ENCODE measurements at regions not wholly inside any gene's neighbourhood (a gene's known extent, or its start where the extent isn't known, plus 50 kb on each side); places are given as distances from the start of the nearest gene placed in this dataset.

DNA sequence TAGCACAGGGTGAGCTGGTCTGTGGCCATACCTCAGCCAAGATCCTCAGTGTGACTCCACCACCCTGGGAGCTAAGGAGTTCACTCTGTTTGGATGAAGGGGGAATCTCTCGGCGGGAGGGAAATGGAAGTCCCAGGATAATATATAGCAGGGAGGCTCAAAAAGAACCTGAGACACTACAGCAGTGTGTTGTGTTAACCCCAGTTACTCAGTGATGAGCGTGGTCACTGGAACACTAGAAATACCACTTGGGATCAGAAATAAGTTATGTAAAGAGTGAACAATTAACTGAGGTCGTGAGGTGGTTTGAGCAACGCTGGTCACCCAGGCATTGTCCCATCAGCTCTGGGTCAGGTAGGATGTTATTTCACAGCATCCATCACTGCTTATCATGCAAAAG is 59.3 kb upstream of the ADAMTS16 start:
- TF ChIP-seq TCF12 (IDR thresholded peaks at IDR 0.05; ENCODE audit: low read depth) (no peak), RAD21 (IDR thresholded peaks at IDR 0.05; ENCODE audit: low read depth) (no peak), YY1 (IDR thresholded peaks at IDR 0.05; ENCODE audit: low read depth) (no peak), CEBPB (IDR thresholded peaks at IDR 0.05) (no peak)
- TF ChIP-seq, protein P1, sequence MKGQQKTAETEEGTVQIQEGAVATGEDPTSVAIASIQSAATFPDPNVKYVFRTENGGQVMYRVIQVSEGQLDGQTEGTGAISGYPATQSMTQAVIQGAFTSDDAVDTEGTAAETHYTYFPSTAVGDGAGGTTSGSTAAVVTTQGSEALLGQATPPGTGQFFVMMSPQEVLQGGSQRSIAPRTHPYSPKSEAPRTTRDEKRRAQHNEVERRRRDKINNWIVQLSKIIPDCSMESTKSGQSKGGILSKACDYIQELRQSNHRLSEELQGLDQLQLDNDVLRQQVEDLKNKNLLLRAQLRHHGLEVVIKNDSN (IDR thresholded peaks at IDR 0.05): no peak
- TF ChIP-seq, protein P2, sequence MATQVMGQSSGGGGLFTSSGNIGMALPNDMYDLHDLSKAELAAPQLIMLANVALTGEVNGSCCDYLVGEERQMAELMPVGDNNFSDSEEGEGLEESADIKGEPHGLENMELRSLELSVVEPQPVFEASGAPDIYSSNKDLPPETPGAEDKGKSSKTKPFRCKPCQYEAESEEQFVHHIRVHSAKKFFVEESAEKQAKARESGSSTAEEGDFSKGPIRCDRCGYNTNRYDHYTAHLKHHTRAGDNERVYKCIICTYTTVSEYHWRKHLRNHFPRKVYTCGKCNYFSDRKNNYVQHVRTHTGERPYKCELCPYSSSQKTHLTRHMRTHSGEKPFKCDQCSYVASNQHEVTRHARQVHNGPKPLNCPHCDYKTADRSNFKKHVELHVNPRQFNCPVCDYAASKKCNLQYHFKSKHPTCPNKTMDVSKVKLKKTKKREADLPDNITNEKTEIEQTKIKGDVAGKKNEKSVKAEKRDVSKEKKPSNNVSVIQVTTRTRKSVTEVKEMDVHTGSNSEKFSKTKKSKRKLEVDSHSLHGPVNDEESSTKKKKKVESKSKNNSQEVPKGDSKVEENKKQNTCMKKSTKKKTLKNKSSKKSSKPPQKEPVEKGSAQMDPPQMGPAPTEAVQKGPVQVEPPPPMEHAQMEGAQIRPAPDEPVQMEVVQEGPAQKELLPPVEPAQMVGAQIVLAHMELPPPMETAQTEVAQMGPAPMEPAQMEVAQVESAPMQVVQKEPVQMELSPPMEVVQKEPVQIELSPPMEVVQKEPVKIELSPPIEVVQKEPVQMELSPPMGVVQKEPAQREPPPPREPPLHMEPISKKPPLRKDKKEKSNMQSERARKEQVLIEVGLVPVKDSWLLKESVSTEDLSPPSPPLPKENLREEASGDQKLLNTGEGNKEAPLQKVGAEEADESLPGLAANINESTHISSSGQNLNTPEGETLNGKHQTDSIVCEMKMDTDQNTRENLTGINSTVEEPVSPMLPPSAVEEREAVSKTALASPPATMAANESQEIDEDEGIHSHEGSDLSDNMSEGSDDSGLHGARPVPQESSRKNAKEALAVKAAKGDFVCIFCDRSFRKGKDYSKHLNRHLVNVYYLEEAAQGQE (IDR thresholded peaks at IDR 0.05; ENCODE audit: low read depth): no peak

DNA sequence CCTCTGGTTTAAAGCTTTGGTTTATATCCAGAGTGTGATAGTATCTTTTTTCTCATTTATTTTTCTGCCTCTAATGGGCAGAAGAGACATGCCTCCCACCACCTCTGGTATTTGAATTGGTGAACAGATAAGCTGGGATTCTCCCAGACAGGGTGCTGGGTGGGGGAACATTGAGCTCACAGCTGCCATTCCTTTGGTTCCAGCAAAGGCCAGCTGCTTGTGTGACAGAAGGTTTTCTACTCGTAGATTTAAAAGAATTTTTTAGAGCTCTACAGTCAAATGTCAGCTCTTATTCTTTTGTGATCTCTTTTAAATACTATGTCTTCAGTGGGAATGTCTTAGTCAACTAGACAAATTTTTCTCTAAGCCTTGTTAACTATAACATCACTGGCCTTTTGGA is 54.7 kb upstream of the ADAMTS16 start:
- no peak for TF ChIP-seq YY1 (IDR thresholded peaks at IDR 0.05; ENCODE audit: low read depth)
- no peak for TF ChIP-seq EP300 (IDR thresholded peaks at IDR 0.05; ENCODE audit: borderline replicate concordance)
- no peak for TF ChIP-seq ZBTB7A (IDR thresholded peaks at IDR 0.05; ENCODE audit: low read depth)
- TF ChIP-seq TCF12 (IDR thresholded peaks at IDR 0.05; ENCODE audit: low read depth): no peak
- no peak for TF ChIP-seq TAF1 (IDR thresholded peaks at IDR 0.05; ENCODE audit: low read depth)
- no peak for TF ChIP-seq CREB1 (IDR thresholded peaks at IDR 0.05; ENCODE audit: low read depth)

DNA sequence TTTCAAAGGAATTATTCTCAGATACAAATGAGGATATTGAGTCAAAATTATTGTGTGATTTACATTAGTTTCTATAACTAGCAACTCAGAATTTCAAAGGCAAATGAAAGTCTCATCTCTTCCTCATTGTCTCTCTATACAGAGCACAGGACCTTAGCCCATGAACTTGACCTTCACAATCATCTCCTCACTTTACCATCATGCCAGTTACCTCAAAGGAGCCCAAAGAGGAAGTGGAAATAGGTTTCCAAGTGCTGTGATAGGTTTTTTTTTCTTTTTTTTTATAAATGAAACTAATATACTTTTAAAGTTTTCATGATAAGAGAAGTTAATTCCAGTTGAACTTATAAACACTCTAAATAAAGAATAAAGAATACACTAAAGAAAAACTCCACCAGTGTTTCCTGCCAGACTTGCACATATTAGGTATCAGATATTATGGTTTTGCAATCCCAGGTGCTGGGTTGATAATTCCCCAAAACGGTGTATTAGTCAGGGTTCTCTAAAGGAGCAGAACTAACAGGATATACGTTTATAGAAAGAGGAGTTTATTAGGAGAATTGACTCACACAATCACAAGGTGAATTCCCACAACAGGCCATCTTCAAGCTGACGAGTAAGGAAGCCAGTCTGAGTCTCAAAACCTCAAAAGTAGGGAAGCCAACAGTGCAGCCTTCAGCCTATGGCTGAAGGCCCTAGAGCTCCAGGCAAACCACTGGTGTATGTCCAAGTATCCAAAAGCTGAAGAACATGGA is 50.1 kb upstream of the ADAMTS16 start:
- TF ChIP-seq YY1 (IDR thresholded peaks at IDR 0.05; ENCODE audit: low read depth): no peak
- no peak for TF ChIP-seq CEBPB (IDR thresholded peaks at IDR 0.05)
- no peak for TF ChIP-seq CREB1 (IDR thresholded peaks at IDR 0.05; ENCODE audit: low read depth)
- TF ChIP-seq, protein P3, sequence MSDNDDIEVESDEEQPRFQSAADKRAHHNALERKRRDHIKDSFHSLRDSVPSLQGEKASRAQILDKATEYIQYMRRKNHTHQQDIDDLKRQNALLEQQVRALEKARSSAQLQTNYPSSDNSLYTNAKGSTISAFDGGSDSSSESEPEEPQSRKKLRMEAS (IDR thresholded peaks at IDR 0.05): no peak
- no peak for TF ChIP-seq FOXM1 (IDR thresholded peaks at IDR 0.05; ENCODE audit: borderline replicate concordance, low read depth)
- no peak for TF ChIP-seq TEAD4 (IDR thresholded peaks at IDR 0.05)
- TF ChIP-seq TCF12 (IDR thresholded peaks at IDR 0.05; ENCODE audit: low read depth): no peak
- no peak for TF ChIP-seq RAD21 (IDR thresholded peaks at IDR 0.05; ENCODE audit: low read depth)
- TF ChIP-seq TAF1 (IDR thresholded peaks at IDR 0.05; ENCODE audit: low read depth): no peak
- no peak for TF ChIP-seq EGR1 (IDR thresholded peaks at IDR 0.05)
- no peak for TF ChIP-seq EP300 (IDR thresholded peaks at IDR 0.05; ENCODE audit: borderline replicate concordance)
- TF ChIP-seq, protein P2 (IDR thresholded peaks at IDR 0.05; ENCODE audit: low read depth): no peak
- TF ChIP-seq, protein P1 (IDR thresholded peaks at IDR 0.05): no peak
- no peak for TF ChIP-seq NFIC (IDR thresholded peaks at IDR 0.05)
- TF ChIP-seq ZBTB7A (IDR thresholded peaks at IDR 0.05; ENCODE audit: low read depth): no peak

Data from Ishikawa (cell line).